AG09309 (cell line): ENCODE measurements at regions not wholly inside any gene's neighbourhood (a gene's known extent, or its start where the extent isn't known, plus 50 kb on each side); places are given as distances from the start of the nearest gene placed in this dataset.

Source experiments
- DNase-seq: peaks from one replicate; pipeline ENCODE4 v3.0.0-alpha.2; 2010; ENCODE audit warnings: low read depth
- H3K4me3 ChIP-seq: 2 replicates; pipeline ENCODE4 v1.5.1; 2011; ENCODE audit warnings: mild to moderate bottlenecking, low read depth, low read length, moderate library complexity; ENCODE audit not compliant: control insufficient read depth
- CTCF ChIP-seq: IDR thresholded peaks from 2 replicates; pipeline ENCODE4 v1.5.1; 2011; ENCODE audit warnings: mild to moderate bottlenecking, low read depth, low read length, inconsistent platforms; ENCODE audit not compliant: insufficient read depth, control insufficient read depth; ENCODE audit errors: missing control alignments

GRCh38 chrX:39829965-39830364, 267.8 kb downstream of the BCOR start:
- no peak for TF ChIP-seq CTCF

GRCh38 chrX:39830414-39830813, 267.3 kb downstream of the BCOR start:
- H3K4me3 ChIP-seq, result no peak overlapping the region
- no peak for TF ChIP-seq CTCF
- DNase-seq, result no peak

More at GRCh38 chrX:39829965-39830364, 267.8 kb downstream of the BCOR start:
- H3K4me3 ChIP-seq, result no peak overlapping the region
- DNase-seq, result no peak

GRCh38 chrX:39832211-39832610, 265.5 kb downstream of the BCOR start:
- DNase-seq, result no peak
- TF ChIP-seq CTCF, result no peak
- no peak overlapping the region for H3K4me3 ChIP-seq

GRCh38 chrX:39834600-39834999, 263.2 kb downstream of the BCOR start:
- no peak for DNase-seq
- TF ChIP-seq CTCF, result no peak
- no peak overlapping the region for H3K4me3 ChIP-seq

GRCh38 chrX:39835241-39835640, 262.5 kb downstream of the BCOR start:
- no peak for DNase-seq
- TF ChIP-seq CTCF, result no peak

GRCh38 chrX:39835776-39836175, 262.0 kb downstream of the BCOR start:
- no peak for TF ChIP-seq CTCF
- no peak overlapping the region for H3K4me3 ChIP-seq
- no peak for DNase-seq

More at GRCh38 chrX:39835241-39835640, 262.5 kb downstream of the BCOR start:
- H3K4me3 ChIP-seq, result no peak overlapping the region
